ENCODE measurements at regions not wholly inside any gene's neighbourhood (a gene's known extent, or its start where the extent isn't known, plus 50 kb on each side); places are given as distances from the start of the nearest gene placed in this dataset.

- no peak for TF ChIP-seq CTCF (IDR thresholded peaks at IDR 0.05 in 4 of 5, conservative IDR thresholded peaks at IDR 0.05 in 1 of 5)
- no peak for TF ChIP-seq POLR2A (IDR thresholded peaks at IDR 0.05)
Observed at GRCh38 chr6:105934708-105935107, 151.4 kb upstream of the PRDM1 start.

Data from gastrocnemius medialis (tissue), 4 donors.